ENCODE measurements at regions not wholly inside any gene's neighbourhood (a gene's known extent, or its start where the extent isn't known, plus 50 kb on each side); places are given as distances from the start of the nearest gene placed in this dataset.

DNA sequence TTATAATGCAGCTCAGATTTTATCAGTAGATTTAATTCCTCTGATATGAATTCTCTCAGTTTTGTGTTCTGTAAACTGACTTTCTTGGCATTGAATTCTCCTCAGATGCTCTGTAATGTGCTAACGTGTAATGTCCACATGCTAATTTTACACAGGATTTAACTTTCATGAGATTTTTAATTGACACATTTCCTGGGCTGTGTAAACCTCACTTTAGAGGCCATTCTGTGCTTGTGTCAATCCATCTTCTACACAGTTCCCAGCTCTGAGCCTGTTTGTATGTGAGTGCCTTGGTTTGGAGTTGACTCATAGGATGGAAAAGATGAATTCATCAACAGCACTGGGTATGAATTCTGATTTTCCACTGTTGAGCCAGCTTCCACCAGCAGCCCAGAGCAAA is 476.7 kb upstream of the GCFC2 start:
- TF ChIP-seq, protein P1, sequence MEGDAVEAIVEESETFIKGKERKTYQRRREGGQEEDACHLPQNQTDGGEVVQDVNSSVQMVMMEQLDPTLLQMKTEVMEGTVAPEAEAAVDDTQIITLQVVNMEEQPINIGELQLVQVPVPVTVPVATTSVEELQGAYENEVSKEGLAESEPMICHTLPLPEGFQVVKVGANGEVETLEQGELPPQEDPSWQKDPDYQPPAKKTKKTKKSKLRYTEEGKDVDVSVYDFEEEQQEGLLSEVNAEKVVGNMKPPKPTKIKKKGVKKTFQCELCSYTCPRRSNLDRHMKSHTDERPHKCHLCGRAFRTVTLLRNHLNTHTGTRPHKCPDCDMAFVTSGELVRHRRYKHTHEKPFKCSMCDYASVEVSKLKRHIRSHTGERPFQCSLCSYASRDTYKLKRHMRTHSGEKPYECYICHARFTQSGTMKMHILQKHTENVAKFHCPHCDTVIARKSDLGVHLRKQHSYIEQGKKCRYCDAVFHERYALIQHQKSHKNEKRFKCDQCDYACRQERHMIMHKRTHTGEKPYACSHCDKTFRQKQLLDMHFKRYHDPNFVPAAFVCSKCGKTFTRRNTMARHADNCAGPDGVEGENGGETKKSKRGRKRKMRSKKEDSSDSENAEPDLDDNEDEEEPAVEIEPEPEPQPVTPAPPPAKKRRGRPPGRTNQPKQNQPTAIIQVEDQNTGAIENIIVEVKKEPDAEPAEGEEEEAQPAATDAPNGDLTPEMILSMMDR (IDR thresholded peaks at IDR 0.05), result no peak
- TF ChIP-seq POLR2A (IDR thresholded peaks at IDR 0.05), result no peak

All from uterus (tissue), 2 donors.